ENCODE measurements at regions not wholly inside any gene's neighbourhood (a gene's known extent, or its start where the extent isn't known, plus 50 kb on each side); places are given as distances from the start of the nearest gene placed in this dataset.

- TF ChIP-seq CTCF (IDR thresholded peaks at IDR 0.05; ENCODE audit: low read length) (no peak), EZH2 (IDR thresholded peaks at IDR 0.05; ENCODE audit: borderline replicate concordance, low read length) (no peak)
Measured at GRCh38 chr12:124481257-124481750, 86.1 kb downstream of the NCOR2 start.
